Body of pancreas (tissue), 4 donors: ENCODE measurements at regions not wholly inside any gene's neighbourhood (a gene's known extent, or its start where the extent isn't known, plus 50 kb on each side); places are given as distances from the start of the nearest gene placed in this dataset.

Source experiments
- CTCF ChIP-seq, 7 experiments: fragments of 450-650 bp in 4 of 7; fragments of 200-600 bp in 3 of 7; sonication (generic) in 3 of 7; IDR thresholded peaks; one replicate each; pipeline ENCODE4 v1.5.1; 2016 to 2019; ENCODE audit warnings: antibody characterized with exemption in 7 of 7
- POLR2A ChIP-seq, 3 donors: fragments of 450-650 bp; IDR thresholded peaks; one replicate each; pipeline ENCODE4 v1.6.1; 2016; ENCODE audit warnings: antibody characterized with exemption in 3 of 3, mild to moderate bottlenecking in 2 of 3

DNA sequence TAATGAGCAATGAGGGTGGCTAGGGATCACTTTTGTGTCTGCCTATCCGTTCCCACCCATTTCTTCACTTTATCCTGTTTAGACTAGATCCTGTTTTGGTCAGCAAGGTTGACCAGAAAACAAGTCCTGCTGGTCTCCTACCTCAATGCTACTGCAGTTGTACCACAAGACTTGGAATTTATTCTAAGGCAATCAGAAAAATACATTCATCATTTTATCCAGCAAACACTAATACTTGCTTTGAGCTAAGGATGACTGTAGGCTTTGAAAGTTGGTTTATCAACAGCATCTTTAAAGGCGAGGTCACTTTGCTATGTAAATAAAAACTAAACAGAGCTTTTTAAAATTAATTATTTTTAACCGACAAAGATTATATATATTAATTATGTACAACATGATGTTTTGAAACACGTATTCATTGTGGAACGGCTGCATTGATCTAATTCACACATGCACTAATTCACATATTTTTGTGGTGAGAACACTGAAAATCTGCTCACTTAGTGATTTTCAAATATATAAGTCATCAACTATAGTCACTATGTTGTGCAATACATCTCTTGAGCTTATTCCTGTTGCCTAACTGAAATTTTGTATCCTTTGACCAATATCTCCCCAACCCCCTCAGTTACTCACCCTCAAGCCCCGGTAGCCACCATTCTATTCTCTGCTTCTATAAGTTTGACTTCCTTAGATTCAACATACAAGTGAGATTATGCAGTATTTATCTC lies 125.9 kb upstream of the HS3ST3A1 start:
- TF ChIP-seq CTCF (IDR thresholded peaks at IDR 0.05) (no peak), POLR2A (IDR thresholded peaks at IDR 0.05) (no peak)
